ENCODE measurements at regions not wholly inside any gene's neighbourhood (a gene's known extent, or its start where the extent isn't known, plus 50 kb on each side); places are given as distances from the start of the nearest gene placed in this dataset.
"Not testable (repeated sequence)": the region's sequence is repeated elsewhere in the genome, so short reads cannot be mapped to it uniquely, and the experiment has no call there.

DNA sequence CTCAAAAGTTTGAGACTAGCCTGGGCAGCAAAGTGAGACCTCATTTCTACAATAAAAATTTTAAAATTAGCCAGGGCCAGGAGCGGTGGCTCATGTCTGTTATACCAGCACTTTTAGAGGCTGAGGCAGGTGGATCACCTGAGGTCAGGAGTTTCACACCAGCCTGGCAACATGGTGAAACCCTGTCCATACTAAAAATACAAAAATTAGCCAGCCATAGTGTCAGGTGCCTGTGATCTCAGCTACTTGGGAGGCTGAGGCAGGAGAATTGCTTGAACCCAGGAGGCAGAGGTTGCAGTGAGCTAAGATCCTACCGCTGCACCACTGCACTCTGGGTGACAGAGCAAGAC is 85.1 kb upstream of the MAP4 start:
- not testable (repeated sequence) for DNase-seq

DNA sequence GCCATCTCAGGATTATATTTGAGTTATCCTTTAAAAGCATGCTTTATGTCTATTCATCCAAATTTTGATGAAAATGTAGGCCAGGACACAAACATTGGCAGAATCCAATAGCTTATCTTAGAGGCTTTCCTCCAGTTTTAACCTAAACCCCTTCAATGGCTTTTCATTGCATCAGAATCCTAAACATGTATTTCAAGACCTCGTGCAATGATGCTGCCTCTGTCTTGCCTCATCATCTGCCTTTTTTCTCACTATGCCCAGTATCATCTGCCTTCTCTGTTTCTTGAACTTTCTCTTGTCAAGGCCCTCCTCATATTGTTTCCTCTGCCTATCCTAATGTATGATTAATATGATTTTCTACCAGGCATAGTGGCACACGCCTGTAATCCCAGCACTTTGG is 76.1 kb upstream of the MAP4 start:
- no peak for DNase-seq

GRCh38 chr3:48090166-48090939 is 74.1 kb upstream of the MAP4 start:
- no peak for DNase-seq

DNA sequence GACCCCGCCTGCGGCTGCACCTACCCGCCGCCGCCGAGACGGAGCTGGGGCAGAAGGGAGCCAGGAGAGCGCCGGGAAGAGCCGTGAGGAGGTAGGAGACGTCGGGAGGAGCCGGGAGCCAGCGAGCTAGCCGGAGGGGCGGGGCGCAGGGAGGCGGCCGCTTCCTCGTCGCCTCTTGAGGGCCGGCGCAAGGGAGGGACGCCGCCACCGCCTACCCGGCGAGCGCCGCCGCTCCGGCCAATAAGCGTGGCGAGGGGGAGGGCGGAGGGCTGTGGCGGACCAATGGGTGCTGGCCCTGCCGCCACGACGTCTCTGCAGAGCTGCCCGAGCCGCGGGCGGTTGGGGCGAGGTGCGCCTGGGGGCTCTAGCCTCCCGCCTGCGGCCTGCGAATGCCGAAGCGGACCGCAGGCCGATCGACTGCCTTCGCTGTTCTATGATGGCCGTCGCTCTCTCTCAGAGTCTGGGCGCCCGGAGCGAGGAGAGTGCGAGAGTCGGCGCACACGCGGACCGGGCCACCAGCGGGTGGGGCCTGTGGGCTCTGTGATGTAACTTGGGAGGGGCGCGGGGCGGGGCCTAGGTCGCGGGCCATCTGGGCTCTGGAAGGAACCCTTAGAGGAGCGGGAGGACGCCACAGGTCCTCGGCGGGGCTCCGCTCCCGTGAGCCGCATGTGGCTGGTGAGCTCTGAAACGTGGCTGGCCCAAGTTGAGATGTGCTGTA is 72.7 kb upstream of the MAP4 start:
- DNase-seq: peak; percentile 91 to 94

DNA sequence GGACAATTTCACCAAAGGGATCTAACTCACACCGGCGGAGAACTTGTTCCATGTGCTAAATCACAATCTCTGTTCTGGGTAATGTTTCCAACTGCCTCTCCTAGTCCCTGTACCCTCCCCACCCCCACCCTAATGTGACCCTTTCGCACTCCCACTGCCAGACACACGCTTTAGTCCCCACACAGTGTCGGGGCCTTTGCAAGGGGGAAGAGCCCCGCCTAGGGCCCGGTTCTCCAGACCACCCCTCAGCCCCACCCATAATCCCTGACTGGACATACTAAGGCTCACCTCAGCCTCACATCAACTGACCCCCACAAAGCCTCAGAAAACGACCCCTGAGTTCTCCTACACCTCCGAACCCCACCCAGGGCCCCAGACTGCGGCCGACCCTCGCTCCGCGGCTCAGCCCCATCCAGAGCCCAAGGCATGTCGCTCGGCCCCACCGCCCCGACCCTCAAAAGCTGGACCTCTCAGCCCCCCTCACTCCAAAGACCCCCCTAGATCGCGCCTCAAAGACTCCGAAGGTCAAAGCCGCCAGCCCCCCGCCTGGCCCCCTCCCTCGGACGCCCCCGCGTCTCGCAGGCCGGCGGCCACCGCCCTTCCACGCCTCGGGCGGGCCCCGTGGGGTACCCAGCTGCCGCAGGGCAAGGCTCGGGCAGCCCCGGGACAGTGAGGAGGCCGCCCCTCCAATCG is 72.0 kb upstream of the MAP4 start:
- DNase-seq: no peak

DNA sequence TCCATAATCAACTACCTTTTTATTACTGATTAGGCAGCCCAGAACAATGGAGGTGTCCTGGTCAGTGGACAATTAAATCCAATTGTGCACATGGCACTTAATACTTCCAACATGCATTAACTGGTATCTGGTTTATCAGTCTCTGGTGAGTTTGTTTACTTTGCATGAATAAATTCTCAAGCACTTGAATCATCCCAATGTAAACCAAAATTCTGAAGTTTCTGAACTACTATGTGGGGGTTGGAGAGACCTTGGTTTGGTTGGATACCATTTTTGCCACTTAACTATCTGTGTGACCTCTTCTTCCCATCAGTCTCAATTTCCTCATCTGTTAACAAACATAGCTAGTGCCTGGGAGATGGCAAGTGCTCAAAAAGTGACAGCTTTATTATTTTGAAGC is 70.5 kb upstream of the MAP4 start:
- DNase-seq: no peak

GRCh38 chr3:48084929-48085328 is 68.7 kb upstream of the MAP4 start:
- no peak for DNase-seq

- no peak for DNase-seq
Measured at GRCh38 chr3:48084170-48084569, 68.0 kb upstream of the MAP4 start.

DNA sequence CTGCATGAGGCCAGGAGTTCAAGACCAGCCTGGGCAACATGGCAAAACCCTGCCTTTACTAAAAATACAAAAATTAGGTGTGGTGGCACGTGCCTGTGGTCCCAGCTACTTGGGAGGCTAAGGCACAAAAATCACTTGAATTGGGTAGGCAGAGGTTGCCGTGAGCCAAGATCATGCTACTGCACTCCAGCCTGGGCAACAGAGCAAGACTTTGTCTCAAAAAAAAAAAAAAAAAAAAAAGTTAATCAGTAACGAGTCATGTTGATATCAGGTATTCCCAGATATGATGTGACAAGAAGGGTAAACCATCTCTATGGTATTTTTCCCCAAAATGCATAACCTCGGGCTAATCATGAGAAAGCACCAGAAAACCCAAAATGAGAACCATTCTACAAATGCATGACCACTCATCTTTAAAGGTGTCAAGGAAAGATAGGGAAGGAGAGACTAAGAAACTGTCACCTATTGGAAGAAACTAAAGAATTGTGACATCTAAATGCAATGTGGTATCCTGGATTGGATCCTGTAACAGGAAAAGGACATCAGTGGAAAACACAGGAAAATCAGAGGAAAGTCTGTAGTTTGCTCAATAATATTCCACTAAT is 66.5 kb upstream of the MAP4 start:
- DNase-seq: no peak

DNA sequence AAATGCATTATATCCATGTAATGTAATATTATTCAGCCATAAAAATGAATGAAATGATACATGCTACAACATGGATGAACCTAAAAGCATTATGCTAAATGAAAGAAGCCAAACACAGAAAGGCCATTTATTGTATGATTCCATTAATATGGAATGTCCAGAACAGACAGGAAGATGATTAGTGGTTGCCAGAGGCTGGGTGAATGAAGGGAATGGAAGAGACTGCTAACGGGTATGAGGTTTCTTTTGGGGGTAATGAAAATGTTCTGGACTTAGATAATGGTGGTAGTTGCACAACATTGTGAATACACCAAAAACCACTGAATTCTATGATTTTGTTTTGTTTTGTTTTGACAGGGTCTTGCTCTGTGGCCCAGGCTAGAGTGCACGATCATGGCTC is 61.6 kb upstream of the MAP4 start:
- no peak for DNase-seq

GRCh38 chr3:48070030-48070429 is 53.8 kb upstream of the MAP4 start:
- DNase-seq: no peak

- no peak for DNase-seq
Measured at GRCh38 chr3:48069339-48069738, 53.1 kb upstream of the MAP4 start.

GRCh38 chr3:48068886-48069285 is 52.7 kb upstream of the MAP4 start:
- DNase-seq: no peak

DNA sequence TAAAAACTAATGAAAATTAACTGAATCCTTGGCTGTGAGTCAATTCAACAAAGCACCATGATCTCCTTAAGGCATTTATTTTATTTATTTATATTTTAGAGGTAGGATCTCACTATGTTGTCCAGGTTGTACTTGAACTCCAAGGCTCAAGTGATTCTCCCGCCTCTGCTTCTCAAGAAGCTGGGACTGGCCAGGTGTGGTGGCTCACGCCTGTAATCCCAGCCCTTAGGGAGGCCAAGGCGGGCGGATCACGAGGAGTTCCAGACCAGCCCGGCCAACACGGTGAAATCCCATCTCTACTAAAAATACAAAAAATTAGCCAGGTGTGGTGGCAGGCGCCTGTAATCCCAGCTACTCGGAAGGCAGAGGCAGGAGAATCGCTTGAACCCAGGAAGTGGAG is 52.1 kb upstream of the MAP4 start:
- not testable (repeated sequence) for DNase-seq

GRCh38 chr3:48067271-48067670 is 51.1 kb upstream of the MAP4 start:
- no peak for DNase-seq
